Chondrocyte (in vitro differentiated cells): ENCODE measurements at regions not wholly inside any gene's neighbourhood (a gene's known extent, or its start where the extent isn't known, plus 50 kb on each side); places are given as distances from the start of the nearest gene placed in this dataset.

Source experiments
- DNase-seq: peaks from one replicate; pipeline ENCODE4 v3.0.0; 2021; ENCODE audit warnings: mixed read lengths, low spot score
- H3K27ac Mint-ChIP-seq: one replicate; pipeline ENCODE4 v1.8.0; 2021; ENCODE audit warnings: mild to moderate bottlenecking, moderate library complexity, mixed read lengths; ENCODE audit not compliant: unreplicated experiment
- H3K27me3 Mint-ChIP-seq: 2 replicates; pipeline ENCODE4 v1.8.0; 2021; ENCODE audit warnings: low read depth, mixed read lengths
- H3K36me3 Mint-ChIP-seq: 2 replicates; pipeline ENCODE4 v1.8.0; 2021; ENCODE audit warnings: low read depth, mixed read lengths
- H3K4me1 Mint-ChIP-seq: 2 replicates; pipeline ENCODE4 v1.8.0; 2021; ENCODE audit warnings: low read depth, mild to moderate bottlenecking, mixed read lengths
- H3K4me3 Mint-ChIP-seq: one replicate; pipeline ENCODE4 v1.8.0; 2021; ENCODE audit warnings: mild to moderate bottlenecking, moderate library complexity, mixed read lengths; ENCODE audit not compliant: unreplicated experiment
- H3K9me3 Mint-ChIP-seq: 2 replicates; pipeline ENCODE4 v1.8.0; 2021; ENCODE audit warnings: low read depth, mixed read lengths
- TF ChIP-seq, protein P1 (sequence below): fragments of 200-600 bp; sonication (generic); IDR thresholded peaks from 2 replicates; pipeline ENCODE4 v1.5.0; 2021; ENCODE audit warnings: antibody characterized with exemption, mild to moderate bottlenecking, moderate library complexity

DNA sequence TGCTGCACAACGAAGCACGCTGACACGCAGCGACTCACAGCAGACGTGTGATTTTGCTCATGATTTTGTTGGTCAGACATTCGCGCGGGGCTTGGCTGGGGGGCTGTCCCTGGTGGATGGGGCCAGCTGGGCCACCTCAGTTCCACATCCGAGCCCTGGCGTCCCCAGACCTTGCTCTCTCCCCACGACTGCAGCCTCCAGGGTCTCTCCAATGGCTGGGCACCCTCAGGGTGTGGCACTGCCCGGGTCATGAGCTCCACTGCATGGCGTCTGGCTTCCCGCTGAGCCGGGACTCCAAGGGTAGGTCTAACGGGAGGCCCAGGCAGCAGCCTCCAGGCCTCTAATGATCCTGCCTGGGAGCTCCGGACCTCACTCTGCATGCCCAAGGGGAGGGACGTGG is 173.0 kb upstream of the AJAP1 start:
- TF ChIP-seq, protein P1, sequence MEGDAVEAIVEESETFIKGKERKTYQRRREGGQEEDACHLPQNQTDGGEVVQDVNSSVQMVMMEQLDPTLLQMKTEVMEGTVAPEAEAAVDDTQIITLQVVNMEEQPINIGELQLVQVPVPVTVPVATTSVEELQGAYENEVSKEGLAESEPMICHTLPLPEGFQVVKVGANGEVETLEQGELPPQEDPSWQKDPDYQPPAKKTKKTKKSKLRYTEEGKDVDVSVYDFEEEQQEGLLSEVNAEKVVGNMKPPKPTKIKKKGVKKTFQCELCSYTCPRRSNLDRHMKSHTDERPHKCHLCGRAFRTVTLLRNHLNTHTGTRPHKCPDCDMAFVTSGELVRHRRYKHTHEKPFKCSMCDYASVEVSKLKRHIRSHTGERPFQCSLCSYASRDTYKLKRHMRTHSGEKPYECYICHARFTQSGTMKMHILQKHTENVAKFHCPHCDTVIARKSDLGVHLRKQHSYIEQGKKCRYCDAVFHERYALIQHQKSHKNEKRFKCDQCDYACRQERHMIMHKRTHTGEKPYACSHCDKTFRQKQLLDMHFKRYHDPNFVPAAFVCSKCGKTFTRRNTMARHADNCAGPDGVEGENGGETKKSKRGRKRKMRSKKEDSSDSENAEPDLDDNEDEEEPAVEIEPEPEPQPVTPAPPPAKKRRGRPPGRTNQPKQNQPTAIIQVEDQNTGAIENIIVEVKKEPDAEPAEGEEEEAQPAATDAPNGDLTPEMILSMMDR, result no peak
- H3K27ac Mint-ChIP-seq, result no peak overlapping the region
- no peaks in the 10 kb centered on the region for H3K4me1 Mint-ChIP-seq
- peak; percentile 77 for DNase-seq
- no peaks in the 10 kb centered on the region for H3K27me3 Mint-ChIP-seq
- no peak overlapping the region for H3K4me3 Mint-ChIP-seq
- no peaks in the 10 kb centered on the region for H3K36me3 Mint-ChIP-seq
- peaks cover 55% of the 10 kb centered on the region for H3K9me3 Mint-ChIP-seq

DNA sequence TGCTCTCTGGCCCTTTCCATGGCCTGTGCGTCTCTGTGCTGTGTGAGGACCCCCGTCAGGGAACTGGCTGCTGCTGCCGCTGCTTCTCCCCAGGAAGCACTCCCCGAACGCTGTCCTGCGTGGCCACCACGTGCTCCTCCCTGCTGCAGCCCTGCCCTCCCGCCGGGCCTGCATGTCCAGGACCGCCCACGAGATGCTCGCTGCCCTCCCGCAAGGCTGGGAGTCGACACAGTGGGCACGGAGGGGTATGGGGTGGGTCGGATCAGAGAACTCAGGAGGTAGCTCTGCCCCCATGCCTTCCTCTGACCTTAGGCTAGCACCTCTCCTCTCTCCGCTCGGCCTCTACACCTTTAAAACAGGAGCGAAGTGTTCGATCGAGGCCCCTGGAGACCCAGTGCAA is 171.9 kb upstream of the AJAP1 start:
- Mint-ChIP-seq H3K4me3 (no peak overlapping the region), H3K4me1 (no peaks in the 10 kb centered on the region), H3K27ac (no peak overlapping the region), H3K9me3 (peaks cover 51% of the 10 kb centered on the region), H3K36me3 (no peaks in the 10 kb centered on the region), H3K27me3 (no peaks in the 10 kb centered on the region)
- TF ChIP-seq, protein P1, result no peak
- peak; percentile 89 for DNase-seq

DNA sequence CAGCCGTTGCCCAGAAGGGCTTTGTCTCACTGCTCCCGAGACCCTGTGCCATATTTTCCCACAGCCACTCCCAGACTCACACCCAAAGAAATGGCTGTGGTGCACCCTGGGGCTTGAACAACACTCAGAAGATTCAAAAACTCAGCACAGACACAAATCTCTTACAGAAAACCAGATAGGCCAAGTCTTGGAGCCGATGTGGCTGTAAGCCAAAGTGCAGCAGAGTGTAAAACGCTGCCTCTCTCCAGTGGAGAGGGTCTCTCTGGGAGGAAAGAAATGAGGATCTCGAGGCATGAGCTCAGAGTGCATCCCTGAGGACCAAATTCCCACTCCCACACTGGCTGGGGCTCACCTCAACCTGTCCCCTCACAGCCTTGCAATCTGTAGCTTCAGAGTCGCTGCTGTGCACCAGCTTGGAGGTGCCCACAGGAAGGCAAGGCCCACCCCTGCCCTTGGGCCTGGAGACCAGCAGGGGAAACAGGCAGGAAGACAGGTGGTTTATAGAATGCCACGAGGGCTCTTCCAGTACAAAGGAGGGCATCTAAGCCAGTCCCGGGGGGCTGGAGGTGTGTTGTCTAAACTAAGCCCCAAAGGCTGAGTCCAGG is 171.3 kb upstream of the AJAP1 start:
- Mint-ChIP-seq H3K27ac (no peak overlapping the region), H3K4me3 (no peak overlapping the region), H3K9me3 (peaks cover 51% of the 10 kb centered on the region), H3K36me3 (no peaks in the 10 kb centered on the region), H3K27me3 (no peaks in the 10 kb centered on the region), H3K4me1 (no peaks in the 10 kb centered on the region)
- peak; percentile 57 for DNase-seq
- TF ChIP-seq, protein P1, result no peak

DNA sequence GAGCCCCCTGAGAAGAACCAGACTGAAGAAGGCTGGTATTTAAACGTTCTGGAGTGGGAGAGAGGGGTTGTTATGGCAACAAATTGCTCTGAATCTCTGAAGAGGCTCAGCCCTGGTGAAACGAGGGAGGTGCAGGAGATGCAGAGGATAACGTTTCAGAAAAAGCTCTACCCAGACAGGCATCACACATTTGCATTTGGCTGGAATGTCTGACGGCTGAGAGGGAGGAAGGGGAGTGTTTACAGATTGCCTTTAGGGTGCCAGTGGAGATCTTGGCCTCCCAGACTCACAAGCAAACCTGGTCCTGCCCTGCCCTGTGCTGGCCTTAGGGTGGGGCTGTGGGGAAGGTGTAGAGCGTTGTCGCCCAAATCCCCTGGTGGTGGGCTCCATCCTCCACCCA is 169.0 kb upstream of the AJAP1 start:
- Mint-ChIP-seq H3K27ac (no peak overlapping the region), H3K4me1 (no peaks in the 10 kb centered on the region), H3K27me3 (no peaks in the 10 kb centered on the region), H3K36me3 (no peaks in the 10 kb centered on the region), H3K9me3 (peaks cover 39% of the 10 kb centered on the region), H3K4me3 (no peak overlapping the region)
- TF ChIP-seq, protein P1, result no peak
- DNase-seq, result peak; percentile 32

DNA sequence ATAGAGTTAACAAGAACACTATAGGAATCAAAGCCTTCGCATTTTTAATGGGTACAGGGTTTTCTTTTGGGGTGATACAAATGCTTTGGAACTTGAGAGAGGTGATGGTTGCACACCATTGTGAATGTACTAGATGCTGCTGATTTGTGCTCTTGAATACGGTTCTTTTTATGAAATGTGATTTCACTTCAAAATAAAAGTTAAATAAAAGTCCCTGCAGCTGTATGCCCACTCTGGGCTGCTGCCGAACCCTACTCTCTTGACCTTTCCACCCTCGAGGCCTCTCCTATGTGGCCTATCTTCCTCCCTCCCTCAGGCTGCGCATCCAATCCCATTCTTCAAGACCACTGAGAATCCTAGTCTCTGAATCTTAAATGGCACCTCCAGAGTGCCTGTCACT is 168.5 kb upstream of the AJAP1 start:
- peak; percentile 15 for DNase-seq
- peaks cover 42% of the 10 kb centered on the region for H3K9me3 Mint-ChIP-seq
- no peak overlapping the region for H3K27ac Mint-ChIP-seq

More for the DNA sequence above, 168.5 kb upstream of the AJAP1 start:
- H3K4me3 Mint-ChIP-seq, result no peak overlapping the region
- peaks cover under 1% of the 10 kb centered on the region for H3K36me3 Mint-ChIP-seq
- no peaks in the 10 kb centered on the region for H3K27me3 Mint-ChIP-seq
- TF ChIP-seq, protein P1, result no peak
- H3K4me1 Mint-ChIP-seq, result no peaks in the 10 kb centered on the region
